Lung microvascular endothelial cell (primary cell): ENCODE measurements at regions not wholly inside any gene's neighbourhood (a gene's known extent, or its start where the extent isn't known, plus 50 kb on each side); places are given as distances from the start of the nearest gene placed in this dataset.
"Not testable (repeated sequence)": the region's sequence is repeated elsewhere in the genome, so short reads cannot be mapped to it uniquely, and the experiment has no call there.

Experiments used
- DNase-seq, 2 donors: peaks; one replicate each; pipeline versions ENCODE4 v3.0.0 to v3.0.0-alpha.2; 2010; ENCODE audit warnings: low read depth in 2 of 2

GRCh38 chr3:158882445-158882844 lies 80.6 kb downstream of the MFSD1 start:
- DNase-seq: no peak

GRCh38 chr3:158896729-158897128 lies 94.9 kb downstream of the MFSD1 start:
- DNase-seq: no peak

GRCh38 chr3:158906749-158907148 lies 104.9 kb downstream of the MFSD1 start:
- DNase-seq: no peak

- DNase-seq: no peak
These were observed 106.4 kb downstream of the MFSD1 start for GRCh38 chr3:158908187-158908734.

GRCh38 chr3:158909870-158910269 lies 108.0 kb downstream of the MFSD1 start:
- DNase-seq: no peak

GRCh38 chr3:158911586-158911985 lies 109.7 kb downstream of the MFSD1 start:
- peak in 1 of 2 donors; percentile 40 for DNase-seq

- peak in 1 of 2 donors; percentile 11 for DNase-seq
These were observed 110.3 kb downstream of the MFSD1 start for GRCh38 chr3:158912188-158912587.

- no peak for DNase-seq
These were observed 110.8 kb downstream of the MFSD1 start for GRCh38 chr3:158912621-158913020.

- DNase-seq: no peak
These were observed 114.3 kb downstream of the MFSD1 start for GRCh38 chr3:158916111-158916510.

- DNase-seq: peak; percentile 38 to 90
These were observed 116.2 kb downstream of the MFSD1 start for GRCh38 chr3:158918008-158918407.

GRCh38 chr3:158918451-158918850 lies 116.6 kb downstream of the MFSD1 start:
- no peak for DNase-seq

GRCh38 chr3:158920371-158920770 lies 118.5 kb downstream of the MFSD1 start:
- no peak for DNase-seq

GRCh38 chr3:158925021-158925420 lies 123.2 kb downstream of the MFSD1 start:
- no peak for DNase-seq

- no peak for DNase-seq
These were observed 124.1 kb downstream of the MFSD1 start for GRCh38 chr3:158925828-158926494.

GRCh38 chr3:158935846-158936245 lies 134.0 kb downstream of the MFSD1 start:
- DNase-seq: no peak

GRCh38 chr3:158936530-158937113 lies 134.8 kb downstream of the MFSD1 start:
- no peak for DNase-seq

GRCh38 chr3:158950178-158950901 lies 148.5 kb downstream of the MFSD1 start:
- DNase-seq: no peak

GRCh38 chr3:158953131-158953530 lies 151.3 kb downstream of the MFSD1 start:
- DNase-seq: no peak

GRCh38 chr3:158954420-158954819 lies 152.6 kb downstream of the MFSD1 start:
- DNase-seq: no peak

GRCh38 chr3:158957777-158958176 lies 155.9 kb downstream of the MFSD1 start:
- DNase-seq: not testable (repeated sequence)

GRCh38 chr3:158958873-158959272 lies 157.0 kb downstream of the MFSD1 start:
- no peak for DNase-seq

GRCh38 chr3:158961471-158961870 lies 159.6 kb downstream of the MFSD1 start:
- DNase-seq: no peak
